MCF 10A (cell line): ENCODE measurements at regions not wholly inside any gene's neighbourhood (a gene's known extent, or its start where the extent isn't known, plus 50 kb on each side); places are given as distances from the start of the nearest gene placed in this dataset.

ENCODE experiments used
- BruUV-seq: library from RNA; stranded (reverse); fragments of 400-500 nt; replicated peaks from 2 replicates; lab custom pipeline; 2021; lab: Mats Ljungman, UMichigan
- CTCF ChIA-PET: fragments of 300-600 bp; sonication (Branson Sonifier 250); formaldehyde crosslinking; extraction: SDS; loops from one replicate; lab custom pipeline; 2021; ENCODE audit warnings: antibody characterized with exemption, inconsistent platforms; lab: Yijun Ruan, JAX
- POLR2A ChIA-PET: fragments of 300-600, 350-650 bp; sonication (Branson Sonifier 250); formaldehyde crosslinking; extraction: SDS; loops from one replicate; lab custom pipeline; 2020; ENCODE audit warnings: antibody characterized with exemption, inconsistent platforms; lab: Yijun Ruan, JAX
- DNase-seq: peaks from one replicate; pipeline ENCODE4 v3.0.0-alpha.2; 2018; ENCODE audit not compliant: unreplicated experiment
- H3K27ac Mint-ChIP-seq: one replicate; pipeline ENCODE4 v1.8.0; 2022; ENCODE audit warnings: mild to moderate bottlenecking, low read depth, mixed read lengths; ENCODE audit not compliant: unreplicated experiment
- H3K27me3 Mint-ChIP-seq: one replicate; pipeline ENCODE4 v1.8.0; 2022; ENCODE audit warnings: mixed read lengths; ENCODE audit not compliant: insufficient read depth, unreplicated experiment
- H3K36me3 Mint-ChIP-seq: one replicate; pipeline ENCODE4 v1.8.0; 2022; ENCODE audit warnings: mild to moderate bottlenecking, moderate library complexity, mixed read lengths; ENCODE audit not compliant: insufficient read depth, unreplicated experiment
- H3K4me1 Mint-ChIP-seq: one replicate; pipeline ENCODE4 v1.8.0; 2022; ENCODE audit warnings: mixed read lengths; ENCODE audit not compliant: insufficient read depth, unreplicated experiment
- H3K4me3 Mint-ChIP-seq: one replicate; pipeline ENCODE4 v1.8.0; 2022; ENCODE audit warnings: mild to moderate bottlenecking, moderate library complexity, mixed read lengths; ENCODE audit not compliant: unreplicated experiment
- H3K9me3 Mint-ChIP-seq: one replicate; pipeline ENCODE4 v1.8.0; 2022; ENCODE audit warnings: mixed read lengths; ENCODE audit not compliant: unreplicated experiment
- intact Hi-C: fragments of 100-400 bp; cut with micrococcal nuclease; formaldehyde crosslinking; loops from 2 replicates; pipeline ENCODE4 v1.14.1; 2022
- TF ChIP-seq, protein P1 (sequence below): fragments of 200-600 bp; IDR thresholded peaks from one replicate; pipeline ENCODE4 v1.8.0; 2022; ENCODE audit warnings: antibody characterized with exemption, mild to moderate bottlenecking; ENCODE audit not compliant: unreplicated experiment

DNA sequence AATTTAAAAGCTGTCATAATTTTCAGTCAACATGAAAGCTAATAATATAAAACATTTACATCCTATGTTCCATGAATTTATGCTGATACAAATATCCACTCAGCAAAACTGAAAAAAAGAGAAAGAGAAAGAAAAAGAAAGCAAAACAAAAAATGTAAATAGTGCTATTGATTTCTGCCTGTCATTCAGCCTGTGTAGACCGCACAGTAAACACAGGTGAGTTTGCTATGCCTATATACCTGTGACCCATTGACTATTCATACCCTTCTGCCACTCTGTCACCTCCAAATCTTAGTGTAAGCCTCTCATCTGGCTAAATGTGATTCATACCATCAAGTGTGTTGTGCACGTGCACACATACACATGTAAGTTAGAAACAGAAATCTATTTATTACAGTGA lies 359.0 kb upstream of the RORB start:
- CTCF ChIA-PET, result no interaction called here
- H3K4me3 Mint-ChIP-seq, result no peak overlapping the region

DNA sequence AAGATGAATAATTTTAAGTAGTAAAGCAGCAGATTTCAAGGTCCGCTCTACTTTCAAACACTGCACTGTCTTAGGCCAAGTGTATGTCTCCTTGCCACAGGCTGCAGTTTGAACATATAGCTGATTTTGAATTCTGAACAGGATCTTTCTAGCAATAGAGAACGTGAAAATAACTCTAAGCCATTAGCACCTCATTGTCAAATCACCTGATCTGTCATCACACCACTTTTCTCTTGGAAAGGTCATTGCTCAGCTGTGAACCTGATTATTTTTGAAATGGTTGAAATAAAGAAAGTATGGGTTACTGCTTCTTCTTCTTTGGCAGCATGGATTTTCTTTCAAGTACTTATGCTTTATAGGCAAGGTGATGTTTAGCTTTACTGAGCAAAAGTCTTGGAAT lies 357.0 kb upstream of the RORB start:
- Mint-ChIP-seq H3K36me3 (no peaks in the 10 kb centered on the region), H3K4me1 (no peaks in the 10 kb centered on the region), H3K27ac (no peak overlapping the region), H3K9me3 (no peaks in the 10 kb centered on the region), H3K27me3 (no peaks in the 10 kb centered on the region), H3K4me3 (no peak overlapping the region)
- intact Hi-C loops, result no loop called here
- BruUV-seq, result no TSS peak
- ChIA-PET CTCF (no interaction called here), POLR2A (no interaction called here)
- DNase-seq, result no peak
- TF ChIP-seq, protein P1, sequence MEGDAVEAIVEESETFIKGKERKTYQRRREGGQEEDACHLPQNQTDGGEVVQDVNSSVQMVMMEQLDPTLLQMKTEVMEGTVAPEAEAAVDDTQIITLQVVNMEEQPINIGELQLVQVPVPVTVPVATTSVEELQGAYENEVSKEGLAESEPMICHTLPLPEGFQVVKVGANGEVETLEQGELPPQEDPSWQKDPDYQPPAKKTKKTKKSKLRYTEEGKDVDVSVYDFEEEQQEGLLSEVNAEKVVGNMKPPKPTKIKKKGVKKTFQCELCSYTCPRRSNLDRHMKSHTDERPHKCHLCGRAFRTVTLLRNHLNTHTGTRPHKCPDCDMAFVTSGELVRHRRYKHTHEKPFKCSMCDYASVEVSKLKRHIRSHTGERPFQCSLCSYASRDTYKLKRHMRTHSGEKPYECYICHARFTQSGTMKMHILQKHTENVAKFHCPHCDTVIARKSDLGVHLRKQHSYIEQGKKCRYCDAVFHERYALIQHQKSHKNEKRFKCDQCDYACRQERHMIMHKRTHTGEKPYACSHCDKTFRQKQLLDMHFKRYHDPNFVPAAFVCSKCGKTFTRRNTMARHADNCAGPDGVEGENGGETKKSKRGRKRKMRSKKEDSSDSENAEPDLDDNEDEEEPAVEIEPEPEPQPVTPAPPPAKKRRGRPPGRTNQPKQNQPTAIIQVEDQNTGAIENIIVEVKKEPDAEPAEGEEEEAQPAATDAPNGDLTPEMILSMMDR, result no peak

More for the DNA sequence above, 359.0 kb upstream of the RORB start:
- DNase-seq, result no peak
- TF ChIP-seq, protein P1, result no peak
- Mint-ChIP-seq H3K27me3 (no peaks in the 10 kb centered on the region), H3K27ac (no peak overlapping the region), H3K4me1 (no peaks in the 10 kb centered on the region), H3K9me3 (no peaks in the 10 kb centered on the region), H3K36me3 (no peaks in the 10 kb centered on the region)
- intact Hi-C loops, result no loop called here
- POLR2A ChIA-PET, result no interaction called here
- no TSS peak for BruUV-seq

GRCh38 chr9:74147906-74148305 lies 349.2 kb upstream of the RORB start:
- no peaks in the 10 kb centered on the region for H3K4me1 Mint-ChIP-seq
- BruUV-seq, result no TSS peak
- CTCF ChIA-PET, result no interaction called here

GRCh38 chr9:74172874-74173273 lies 324.3 kb upstream of the RORB start:
- Mint-ChIP-seq H3K36me3 (no peaks in the 10 kb centered on the region), H3K27me3 (no peaks in the 10 kb centered on the region), H3K9me3 (peaks cover 7% of the 10 kb centered on the region), H3K4me1 (no peaks in the 10 kb centered on the region), H3K27ac (no peak overlapping the region), H3K4me3 (no peak overlapping the region)
- intact Hi-C loops, result no loop called here
- TF ChIP-seq, protein P1, result no peak
- no peak for DNase-seq
- POLR2A ChIA-PET, result no interaction called here
- CTCF ChIA-PET, result interaction anchor here (0.6 to 1.4 kb wide), 3 partner anchors 13 to 1334 kb away, joined by 3 read pairs; no protein-coding TSS in a partner anchor
- no TSS peak for BruUV-seq

More at GRCh38 chr9:74147906-74148305, 349.2 kb upstream of the RORB start:
- Mint-ChIP-seq H3K27me3 (no peaks in the 10 kb centered on the region), H3K36me3 (no peaks in the 10 kb centered on the region), H3K4me3 (no peak overlapping the region), H3K27ac (no peak overlapping the region), H3K9me3 (peaks cover 6% of the 10 kb centered on the region)
- POLR2A ChIA-PET, result no interaction called here
- TF ChIP-seq, protein P1, result no peak
- peak; percentile 38 for DNase-seq
- intact Hi-C loops, result no loop called here
